GM18951 (cell line): ENCODE measurements at regions not wholly inside any gene's neighbourhood (a gene's known extent, or its start where the extent isn't known, plus 50 kb on each side); places are given as distances from the start of the nearest gene placed in this dataset.

Experiments
- POLR2A ChIP-seq: IDR thresholded peaks from 4 replicates; pipeline ENCODE4 v1.6.1; 2011; ENCODE audit warnings: mild to moderate bottlenecking; ENCODE audit not compliant: insufficient read length, insufficient read depth; ENCODE audit errors: extremely low read depth
- in situ Hi-C: fragments of 300-500 bp; cut with MboI; formaldehyde crosslinking; loops from one replicate; pipeline ENCODE4 v1.12.0; 2022; ENCODE audit warnings: low sequenced_read_pairs, mixed read lengths, inconsistent platforms; ENCODE audit not compliant: unreplicated experiment

- in situ Hi-C loops, result no loop called here
These were observed 352.8 kb downstream of the RNF144A start for GRCh38 chr2:7270011-7270431.

DNA sequence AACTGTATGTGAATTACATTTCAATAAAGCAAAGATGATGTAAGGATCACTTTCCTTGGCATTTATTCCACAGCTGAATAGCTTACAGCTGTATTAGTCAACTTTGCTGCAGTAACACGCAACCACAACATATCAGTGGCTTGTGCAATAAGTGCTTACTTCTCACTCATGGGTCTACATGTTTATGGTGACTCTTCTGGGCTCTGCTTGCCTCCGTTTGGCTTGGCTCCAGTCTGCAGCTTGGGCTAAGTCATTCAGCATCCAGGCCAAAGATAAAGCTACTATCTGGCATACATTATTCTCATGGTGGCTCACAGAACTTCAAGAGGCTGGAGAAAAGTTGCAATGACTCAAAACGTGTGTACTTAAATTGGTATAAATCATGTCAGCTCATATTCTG lies 355.0 kb downstream of the RNF144A start:
- in situ Hi-C loops, result no loop called here
- TF ChIP-seq POLR2A, result no peak

More at GRCh38 chr2:7270011-7270431, 352.8 kb downstream of the RNF144A start:
- no peak for TF ChIP-seq POLR2A

DNA sequence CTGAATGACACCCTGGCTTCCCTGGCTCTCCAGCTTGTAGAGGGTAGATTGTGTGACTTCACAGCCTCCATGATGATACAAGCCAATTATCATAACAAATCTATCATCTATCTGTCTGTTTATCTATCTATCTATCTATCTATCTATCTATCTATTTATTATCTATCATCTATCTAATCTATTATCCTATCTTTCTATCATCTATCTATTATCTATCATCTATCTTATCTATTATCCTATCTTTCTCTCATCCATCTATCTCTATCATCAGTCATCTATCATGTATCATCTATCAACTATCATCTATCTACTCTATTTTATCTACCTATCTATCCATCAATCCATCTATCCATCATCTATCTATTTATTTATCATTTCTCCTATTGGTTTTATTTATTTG lies 361.8 kb downstream of the RNF144A start:
- no peak for TF ChIP-seq POLR2A
- in situ Hi-C loops, result no loop called here

GRCh38 chr2:7279421-7279949 lies 362.3 kb downstream of the RNF144A start:
- TF ChIP-seq POLR2A, result no peak
- in situ Hi-C loops, result no loop called here

DNA sequence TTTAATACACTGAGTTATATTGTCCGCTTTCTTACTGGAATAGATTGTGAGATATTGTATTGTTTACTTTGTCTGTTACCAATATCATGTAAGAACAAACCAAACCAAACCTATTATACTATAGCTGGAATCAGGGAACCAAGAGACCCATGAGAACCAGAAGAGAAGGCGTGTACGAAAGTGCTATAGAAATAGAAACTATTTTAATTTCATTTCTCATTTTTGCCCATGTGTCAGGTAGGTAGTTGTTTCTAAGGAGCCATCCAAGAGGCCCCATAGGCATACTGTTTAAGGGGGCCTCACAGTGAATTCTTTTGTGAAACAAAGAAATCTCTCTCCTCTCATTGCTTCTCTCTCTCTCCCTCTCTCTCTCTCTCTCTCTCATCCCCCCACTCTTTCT lies 363.6 kb downstream of the RNF144A start:
- TF ChIP-seq POLR2A, result no peak
- in situ Hi-C loops, result no loop called here

- in situ Hi-C loops, result no loop called here
These were observed 364.3 kb downstream of the RNF144A start for GRCh38 chr2:7281231-7282201.

DNA sequence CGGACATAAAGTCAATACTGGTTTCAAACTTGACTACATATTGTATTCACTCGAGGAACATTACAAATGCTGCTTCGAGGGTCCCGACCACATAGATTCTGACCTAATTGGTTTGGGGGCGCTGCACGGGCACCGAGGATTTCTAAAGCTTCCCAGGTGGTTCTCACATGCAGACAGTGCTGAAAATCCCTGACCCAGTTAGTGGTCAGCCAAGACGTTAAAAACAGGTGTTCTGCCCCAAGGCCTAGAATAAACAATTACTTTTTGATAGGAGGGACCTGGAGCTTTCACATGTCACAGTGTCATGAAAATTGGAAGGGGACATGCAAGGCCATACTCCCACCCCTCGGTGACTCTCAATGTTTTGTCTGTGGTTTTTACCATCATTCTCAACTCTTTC lies 368.9 kb downstream of the RNF144A start:
- no peak for TF ChIP-seq POLR2A
- in situ Hi-C loops, result no loop called here

More at GRCh38 chr2:7281231-7282201, 364.3 kb downstream of the RNF144A start:
- TF ChIP-seq POLR2A, result no peak

GRCh38 chr2:7288484-7288883 lies 371.3 kb downstream of the RNF144A start:
- in situ Hi-C loops, result no loop called here

GRCh38 chr2:7289697-7290096 lies 372.5 kb downstream of the RNF144A start:
- in situ Hi-C loops, result no loop called here
- no peak for TF ChIP-seq POLR2A

More at GRCh38 chr2:7288484-7288883, 371.3 kb downstream of the RNF144A start:
- no peak for TF ChIP-seq POLR2A

- TF ChIP-seq POLR2A, result no peak
- in situ Hi-C loops, result no loop called here
These were observed 375.0 kb downstream of the RNF144A start for GRCh38 chr2:7292154-7292691.

GRCh38 chr2:7309582-7309981 lies 392.4 kb downstream of the RNF144A start:
- in situ Hi-C loops, result no loop called here
- no peak for TF ChIP-seq POLR2A

DNA sequence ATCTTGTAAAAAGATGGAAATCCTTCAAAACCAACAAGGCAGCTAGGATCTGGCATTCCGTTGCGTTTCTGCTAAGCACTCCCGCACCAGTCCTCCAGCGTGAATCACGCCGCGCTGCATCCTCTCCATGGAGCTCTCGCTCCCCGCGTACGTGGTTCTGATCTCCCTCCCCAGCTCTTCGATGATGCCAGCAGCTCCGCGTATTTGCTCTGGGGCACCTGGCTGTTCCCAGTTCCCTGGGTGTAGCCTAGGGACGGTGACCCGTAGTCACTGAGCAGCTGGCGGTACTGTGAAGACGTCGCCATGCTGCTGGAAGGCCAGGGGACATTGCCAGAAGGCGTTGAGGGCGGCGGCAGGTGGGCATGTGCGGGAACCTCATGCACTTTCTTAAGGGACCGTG lies 407.5 kb downstream of the RNF144A start:
- TF ChIP-seq POLR2A, result no peak
- in situ Hi-C loops, result no loop called here

DNA sequence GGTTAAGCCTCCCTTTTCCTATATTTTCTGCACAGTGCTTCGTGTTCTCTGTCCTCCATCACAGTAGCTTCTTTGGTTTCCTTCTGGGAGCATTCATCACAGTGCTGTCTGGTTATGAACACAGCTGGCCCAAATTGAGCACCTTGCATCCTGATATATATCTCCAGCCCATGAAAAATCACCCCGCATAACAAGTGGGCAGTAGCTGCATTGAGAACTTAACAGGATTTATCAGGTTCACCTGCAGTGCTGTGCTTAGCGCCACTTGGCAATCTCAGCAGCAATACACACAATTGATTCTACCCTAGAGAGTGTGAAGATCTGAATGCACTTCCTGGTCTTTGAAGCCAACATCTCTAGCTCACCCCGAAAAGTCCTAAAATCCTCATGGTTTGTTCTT lies 408.0 kb downstream of the RNF144A start:
- in situ Hi-C loops, result no loop called here
- TF ChIP-seq POLR2A, result no peak

GRCh38 chr2:7329465-7329864 lies 412.3 kb downstream of the RNF144A start:
- no peak for TF ChIP-seq POLR2A
- in situ Hi-C loops, result no loop called here

- in situ Hi-C loops, result no loop called here
- TF ChIP-seq POLR2A, result no peak
These were observed 416.1 kb downstream of the RNF144A start for GRCh38 chr2:7333189-7333765.
